Neural cell (in vitro differentiated cells): ENCODE measurements at regions not wholly inside any gene's neighbourhood (a gene's known extent, or its start where the extent isn't known, plus 50 kb on each side); places are given as distances from the start of the nearest gene placed in this dataset.

Experiments
- H2AFZ ChIP-seq: fragments of 200-600, 300-800 bp; sonication (generic), shearing (Covaris generic); 2 replicates; pipeline ENCODE4 v1.6.0; 2014; ENCODE audit warnings: low read depth, mild to moderate bottlenecking, antibody characterized with exemption, low read length, moderate library complexity
- H3F3A ChIP-seq: fragments of 200-600 bp; shearing (Covaris generic); 2 replicates; pipeline ENCODE4 v1.6.1; 2016; ENCODE audit warnings: mild to moderate bottlenecking, moderate library complexity, mixed read lengths, antibody characterized with exemption, low read length; ENCODE audit not compliant: insufficient read depth, poor library complexity, severe bottlenecking
- H3K27ac ChIP-seq: fragments of 200-600, 300-800 bp; sonication (generic), shearing (Covaris generic); 2 replicates; pipeline ENCODE4 v1.5.1; 2014; ENCODE audit warnings: mild to moderate bottlenecking, low read length, moderate library complexity
- H3K27me3 ChIP-seq: fragments of 300-800, 200-600 bp; sonication (generic), shearing (Covaris generic); 2 replicates; pipeline ENCODE4 v1.6.0; 2014; ENCODE audit warnings: mild to moderate bottlenecking, low read depth, low read length, moderate library complexity; ENCODE audit not compliant: insufficient read depth
- H3K36me3 ChIP-seq: fragments of 300-800, 200-600 bp; sonication (generic), shearing (Covaris generic); 2 replicates; pipeline ENCODE4 v1.5.1; 2014; ENCODE audit warnings: mild to moderate bottlenecking, antibody characterized with exemption, low read length, moderate library complexity; ENCODE audit not compliant: insufficient read depth
- H3K4me2 ChIP-seq: fragments of 300-800, 200-600 bp; sonication (generic), shearing (Covaris generic); 2 replicates; pipeline ENCODE4 v1.6.0; 2014; ENCODE audit warnings: mild to moderate bottlenecking, low read length
- H3K4me3 ChIP-seq: fragments of 300-800, 200-600 bp; sonication (generic), shearing (Covaris generic); 2 replicates; pipeline ENCODE4 v1.5.1; 2014; ENCODE audit warnings: mild to moderate bottlenecking, low read length, moderate library complexity
- H3K79me2 ChIP-seq: fragments of 200-600 bp; shearing (Covaris generic); replicated peaks from 2 replicates; pipeline ENCODE4 v1.6.0; 2014; ENCODE audit warnings: mild to moderate bottlenecking, low read length, moderate library complexity; ENCODE audit not compliant: insufficient read depth
- H3K9ac ChIP-seq: fragments of 300-800, 200-600 bp; sonication (generic), shearing (Covaris generic); 2 replicates; pipeline ENCODE4 v1.6.1; 2016; ENCODE audit warnings: mild to moderate bottlenecking, low read length, mixed read lengths
- H3K9me2 ChIP-seq: fragments of 200-600 bp; shearing (Covaris generic); 2 replicates; pipeline ENCODE4 v1.6.1; 2016; ENCODE audit warnings: mild to moderate bottlenecking, low read length, mixed read lengths; ENCODE audit not compliant: insufficient read depth
- H3K9me3 ChIP-seq: fragments of 200-600, 300-800 bp; sonication (generic), shearing (Covaris generic); 2 replicates; pipeline ENCODE4 v1.6.1; 2016; ENCODE audit warnings: mild to moderate bottlenecking, mixed run types, low read length, moderate library complexity, mixed read lengths
- H4K20me1 ChIP-seq: fragments of 200-600 bp; shearing (Covaris generic); 2 replicates; pipeline ENCODE4 v1.6.1; 2016; ENCODE audit warnings: mild to moderate bottlenecking, mixed run types; ENCODE audit not compliant: insufficient read depth
- CTCF ChIP-seq: fragments of 450-650 bp; IDR thresholded peaks from 2 replicates; pipeline ENCODE4 v1.5.1; 2014; ENCODE audit warnings: antibody characterized with exemption, mild to moderate bottlenecking, moderate library complexity; ENCODE audit not compliant: poor library complexity, severe bottlenecking
- EP300 ChIP-seq: fragments of 450-650 bp; conservative IDR thresholded peaks from 2 replicates; pipeline ENCODE4 v1.6.1; 2014; ENCODE audit warnings: antibody characterized with exemption, mild to moderate bottlenecking, moderate library complexity; ENCODE audit not compliant: poor library complexity, severe bottlenecking
- EZH2 ChIP-seq: fragments of 200-600, 300-800 bp; shearing (Covaris generic), sonication (generic); IDR thresholded peaks from 2 replicates; pipeline ENCODE4 v1.6.1; 2014; ENCODE audit warnings: antibody characterized with exemption, low read length, borderline replicate concordance, mild to moderate bottlenecking; ENCODE audit not compliant: insufficient read depth, poor library complexity, severe bottlenecking
- MXI1 ChIP-seq: fragments of 450-650 bp; conservative IDR thresholded peaks from 2 replicates; pipeline ENCODE4 v1.6.1; 2014; ENCODE audit warnings: antibody characterized with exemption, mild to moderate bottlenecking; ENCODE audit not compliant: poor library complexity, severe bottlenecking
- POLR2AphosphoS5 ChIP-seq: IDR thresholded peaks from 2 replicates; pipeline ENCODE4 v1.6.1; 2012
- RAD21 ChIP-seq: fragments of 450-650 bp; conservative IDR thresholded peaks from 2 replicates; pipeline ENCODE4 v1.6.1; 2014; ENCODE audit warnings: antibody characterized with exemption, mild to moderate bottlenecking, moderate library complexity
- REST ChIP-seq: IDR thresholded peaks from 2 replicates; pipeline ENCODE4 v1.6.1; 2012; ENCODE audit warnings: borderline replicate concordance
- SMC3 ChIP-seq: fragments of 450-650 bp; conservative IDR thresholded peaks from 2 replicates; pipeline ENCODE4 v1.6.1; 2014; ENCODE audit warnings: antibody characterized with exemption, mild to moderate bottlenecking, moderate library complexity; ENCODE audit not compliant: poor library complexity
- TAF1 ChIP-seq: IDR thresholded peaks from 2 replicates; pipeline ENCODE4 v1.6.1; 2012; ENCODE audit warnings: low read depth

- no peak overlapping the region for H3K4me2 ChIP-seq
- no peaks in the 10 kb centered on the region for H3F3A ChIP-seq
- H2AFZ ChIP-seq: no peak overlapping the region
- H4K20me1 ChIP-seq: no peaks in the 10 kb centered on the region
- no peak overlapping the region for H3K4me3 ChIP-seq
- no peaks in the 10 kb centered on the region for H3K36me3 ChIP-seq
- TF ChIP-seq RAD21 (no peak), SMC3 (no peak), MXI1 (no peak), TAF1 (no peak), EP300 (no peak), REST (no peak), POLR2AphosphoS5 (no peak), EZH2 (no peak), CTCF (no peak)
- no peaks in the 10 kb centered on the region for H3K9me2 ChIP-seq
- H3K9me3 ChIP-seq: no peaks in the 10 kb centered on the region
- H3K27ac ChIP-seq: no peak overlapping the region
- no peak overlapping the region for H3K9ac ChIP-seq
- no peaks in the 10 kb centered on the region for H3K79me2 ChIP-seq
- no peaks in the 10 kb centered on the region for H3K27me3 ChIP-seq
Measured at GRCh38 chr11:112355726-112356125, 95.1 kb upstream of the PLET1 start.

- Histone ChIP-seq H3K27ac (no peak overlapping the region), H3K9me2 (no peaks in the 10 kb centered on the region), H3K9me3 (no peaks in the 10 kb centered on the region), H4K20me1 (no peaks in the 10 kb centered on the region), H3K4me2 (no peak overlapping the region), H3K9ac (no peak overlapping the region), H2AFZ (no peak overlapping the region), H3K79me2 (no peaks in the 10 kb centered on the region), H3K4me3 (no peak overlapping the region), H3K36me3 (no peaks in the 10 kb centered on the region), H3F3A (no peaks in the 10 kb centered on the region), H3K27me3 (no peaks in the 10 kb centered on the region)
- TF ChIP-seq TAF1: no peak
Measured at GRCh38 chr11:112357488-112357887, 96.8 kb upstream of the PLET1 start.

GRCh38 chr11:112361396-112361795, 100.7 kb upstream of the PLET1 start:
- Histone ChIP-seq H3K79me2 (no peaks in the 10 kb centered on the region), H3K27ac (no peak overlapping the region), H2AFZ (no peak overlapping the region), H4K20me1 (no peaks in the 10 kb centered on the region), H3K27me3 (no peaks in the 10 kb centered on the region), H3K9ac (no peak overlapping the region), H3K9me3 (no peaks in the 10 kb centered on the region), H3K36me3 (no peaks in the 10 kb centered on the region), H3K9me2 (no peaks in the 10 kb centered on the region), H3K4me2 (no peak overlapping the region), H3F3A (no peaks in the 10 kb centered on the region), H3K4me3 (no peak overlapping the region)
- TF ChIP-seq SMC3: no peak
- TF ChIP-seq TAF1: no peak
- TF ChIP-seq POLR2AphosphoS5: no peak
- no peak for TF ChIP-seq MXI1
- TF ChIP-seq EP300: no peak
- no peak for TF ChIP-seq REST
- TF ChIP-seq EZH2: no peak
